ENCODE measurements at regions not wholly inside any gene's neighbourhood (a gene's known extent, or its start where the extent isn't known, plus 50 kb on each side); places are given as distances from the start of the nearest gene placed in this dataset.

DNA sequence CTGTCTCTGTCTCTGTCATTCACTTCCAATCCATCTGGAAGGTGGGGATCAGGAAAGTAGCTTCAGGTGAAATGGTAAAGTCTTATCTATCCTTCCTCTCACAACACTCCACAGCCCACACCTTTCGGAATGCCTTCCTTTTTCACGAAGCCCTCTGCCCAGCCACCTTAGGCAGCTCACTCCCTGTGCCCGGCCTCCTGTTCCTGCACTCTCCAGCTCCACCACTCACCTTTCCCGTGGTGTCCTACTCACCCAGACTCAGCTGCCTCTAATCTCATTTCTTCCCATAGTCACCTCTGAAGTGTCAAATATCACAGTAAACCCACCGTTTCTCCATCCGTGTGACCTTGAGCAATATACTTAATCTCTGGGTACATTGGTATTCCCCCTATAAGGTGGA is 100.9 kb upstream of the C7orf33 start:
- H3K23ac ChIP-seq (ENCODE audit: low read depth, low read length) = no peak overlapping the region
- TF ChIP-seq SMC3 (IDR thresholded peaks at IDR 0.05; ENCODE audit: low read depth, low read length) (no peak), ELK1 (IDR thresholded peaks at IDR 0.05; ENCODE audit: borderline replicate concordance, low read depth, low read length) (no peak), CHD1 (IDR thresholded peaks at IDR 0.05; ENCODE audit: low read depth, low read length) (no peak)
- ChIA-PET POLR2A (ENCODE audit: unreplicated experiment) (no interaction called here), CTCF (interaction anchor here (0.6 kb wide), 1 partner anchor 432 kb away, joined by 3 read pairs; no protein-coding TSS in a partner anchor)
- H4K5ac ChIP-seq (ENCODE audit: low read depth, low read length) = no peak overlapping the region
- WGBS, 2 experiments (ENCODE audit: extremely low coverage in 2 of 2, insufficient read length in 1 of 2) = 55% methylated on average over 4 of the region's 6 CpGs; no CpG with 5 or more reads in 1 of the 2 experiments
- no peak overlapping the region for H3K27ac ChIP-seq (ENCODE audit: insufficient read depth, low read length)
- no peaks in the 10 kb centered on the region for H4K20me1 ChIP-seq (ENCODE audit: insufficient read depth, low read length)
- ATAC-seq (ENCODE audit: low read depth) (no peak), DNase-seq (no peak)
- H2AK9ac ChIP-seq (replicated peaks; ENCODE audit: low read depth, low read length, poor library complexity) = no peak overlapping the region
- H3K9me3 ChIP-seq (ENCODE audit: control insufficient read depth, insufficient read depth, low read length) = no peaks in the 10 kb centered on the region
- H2AFZ ChIP-seq (replicated peaks; ENCODE audit: low read length, poor library complexity) = no peak overlapping the region
- no peaks in the 10 kb centered on the region for H3K9me1 ChIP-seq (ENCODE audit: insufficient read depth, low read length)
- no peak overlapping the region for H4K91ac ChIP-seq (ENCODE audit: insufficient read depth, low read depth, low read length)
- no peak overlapping the region for H2BK20ac ChIP-seq (ENCODE audit: low read depth, low read length)
- H3K27me3 ChIP-seq (ENCODE audit: control insufficient read depth, insufficient read depth, low read length) = no peaks in the 10 kb centered on the region
- no peak overlapping the region for H3K56ac ChIP-seq (ENCODE audit: extremely low read depth, insufficient read depth, low read length)
- no peak overlapping the region for H2BK15ac ChIP-seq (ENCODE audit: low read depth, low read length)
- H4K8ac ChIP-seq (ENCODE audit: low read depth in 2 of 2, low read length in 2 of 2) = no peak overlapping the region
- no peak overlapping the region for H3K14ac ChIP-seq (replicated peaks; ENCODE audit: low read depth, low read length)
- no peak overlapping the region for H3K18ac ChIP-seq (ENCODE audit: low read depth, low read length)
- no peak overlapping the region for H3K4ac ChIP-seq (ENCODE audit: low read depth, low read length)
- H3K4me1 ChIP-seq (ENCODE audit: control insufficient read depth, insufficient read depth, low read length) = no peaks in the 10 kb centered on the region
- in situ Hi-C loops (cut with MboI; ENCODE audit: low sequenced_read_pairs) (no loop called here), dilution Hi-C loops (cut with HindIII; ENCODE audit: low sequenced_read_pairs, unreplicated experiment) (no loop called here), intact Hi-C loops (cut with micrococcal nuclease) (no loop called here)
- no peak overlapping the region for H2BK5ac ChIP-seq (ENCODE audit: low read depth, low read length, poor library complexity, severe bottlenecking)
- no peaks in the 10 kb centered on the region for H3K79me1 ChIP-seq (ENCODE audit: low read depth in 1 of 2, low read length in 2 of 2)
- BruUV-seq (replicated peaks) = no TSS peak
- H3K4me3 ChIP-seq (ENCODE audit: insufficient read depth, low read depth, low read length) = no peak overlapping the region
- H3K9ac ChIP-seq (ENCODE audit: low read depth, low read length) = no peak overlapping the region
- H2AK5ac ChIP-seq (ENCODE audit: low read depth, low read length) = no peak overlapping the region
- no peak overlapping the region for H3K4me2 ChIP-seq (ENCODE audit: low read depth, low read length)
- H2BK120ac ChIP-seq (ENCODE audit: low read depth, low read length) = no peak overlapping the region
- H3K36me3 ChIP-seq (ENCODE audit: control insufficient read depth, insufficient read depth, low read length) = no peaks in the 10 kb centered on the region

Measured in IMR-90 (cell line).